Lower lobe of right lung (tissue), 2 donors: ENCODE measurements at regions not wholly inside any gene's neighbourhood (a gene's known extent, or its start where the extent isn't known, plus 50 kb on each side); places are given as distances from the start of the nearest gene placed in this dataset.

Experiments
- ATAC-seq, 2 donors: fragments of 200-7000 bp; cut with Tn5 transposase; one replicate each; pipeline ENCODE4 v1.9.1; 2020 to 2022; ENCODE audit warnings: mild to moderate bottlenecking in 2 of 2, moderate library complexity in 2 of 2
- DNase-seq: peaks from one replicate; pipeline ENCODE4 v3.0.0-alpha.2; 2020
- H3K27ac ChIP-seq: fragments of 200-600 bp; one replicate; pipeline ENCODE4 v1.8.0; 2022
- H3K27me3 ChIP-seq: fragments of 200-600 bp; one replicate; pipeline ENCODE4 v1.8.0; 2022; ENCODE audit warnings: low read depth
- H3K36me3 ChIP-seq: fragments of 200-600 bp; one replicate; pipeline ENCODE4 v1.8.0; 2022; ENCODE audit warnings: mild to moderate bottlenecking
- H3K4me1 ChIP-seq: fragments of 200-600 bp; one replicate; pipeline ENCODE4 v1.8.0; 2022
- H3K4me3 ChIP-seq: fragments of 200-600 bp; one replicate; pipeline ENCODE4 v1.8.0; 2022; ENCODE audit warnings: mild to moderate bottlenecking
- H3K9me3 ChIP-seq: fragments of 200-600 bp; one replicate; pipeline ENCODE4 v1.8.0; 2022
- intact Hi-C: fragments of 100-400 bp; cut with DNase I; formaldehyde crosslinking; loops from one replicate; pipeline ENCODE4 v1.11.0; 2022
- TF ChIP-seq, protein P1 (sequence below): fragments of 200-600 bp; IDR thresholded peaks from one replicate; pipeline ENCODE4 v1.8.0; 2022; ENCODE audit warnings: antibody characterized with exemption, mild to moderate bottlenecking
- donor health status: DM: no; HTN: yes; CAD: no; lungs with severe emphysema.

DNA sequence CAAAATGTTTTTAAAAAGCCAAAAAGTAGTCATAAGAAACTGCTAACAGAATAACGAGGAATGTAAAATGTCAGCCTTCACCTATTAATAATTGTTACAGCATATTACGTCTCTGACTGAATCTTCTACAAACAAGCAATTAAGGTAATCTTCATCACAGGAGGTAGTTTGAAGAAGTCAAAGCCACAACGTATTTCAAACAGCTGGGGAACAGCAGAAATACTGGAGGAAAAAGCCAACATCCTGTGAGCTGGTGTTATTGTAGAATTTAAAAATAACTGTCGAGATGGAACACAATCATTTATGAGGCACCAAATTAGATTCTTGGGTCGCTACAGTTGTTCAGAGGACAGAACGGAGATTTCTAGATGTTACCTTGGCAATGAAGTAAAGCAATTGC is 450.5 kb downstream of the AGTPBP1 start:
- TF ChIP-seq, protein P1, sequence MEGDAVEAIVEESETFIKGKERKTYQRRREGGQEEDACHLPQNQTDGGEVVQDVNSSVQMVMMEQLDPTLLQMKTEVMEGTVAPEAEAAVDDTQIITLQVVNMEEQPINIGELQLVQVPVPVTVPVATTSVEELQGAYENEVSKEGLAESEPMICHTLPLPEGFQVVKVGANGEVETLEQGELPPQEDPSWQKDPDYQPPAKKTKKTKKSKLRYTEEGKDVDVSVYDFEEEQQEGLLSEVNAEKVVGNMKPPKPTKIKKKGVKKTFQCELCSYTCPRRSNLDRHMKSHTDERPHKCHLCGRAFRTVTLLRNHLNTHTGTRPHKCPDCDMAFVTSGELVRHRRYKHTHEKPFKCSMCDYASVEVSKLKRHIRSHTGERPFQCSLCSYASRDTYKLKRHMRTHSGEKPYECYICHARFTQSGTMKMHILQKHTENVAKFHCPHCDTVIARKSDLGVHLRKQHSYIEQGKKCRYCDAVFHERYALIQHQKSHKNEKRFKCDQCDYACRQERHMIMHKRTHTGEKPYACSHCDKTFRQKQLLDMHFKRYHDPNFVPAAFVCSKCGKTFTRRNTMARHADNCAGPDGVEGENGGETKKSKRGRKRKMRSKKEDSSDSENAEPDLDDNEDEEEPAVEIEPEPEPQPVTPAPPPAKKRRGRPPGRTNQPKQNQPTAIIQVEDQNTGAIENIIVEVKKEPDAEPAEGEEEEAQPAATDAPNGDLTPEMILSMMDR, result no peak
- H3K4me3 ChIP-seq, result no peak overlapping the region
- H3K27me3 ChIP-seq, result no peaks in the 10 kb centered on the region
- no peak overlapping the region for H3K27ac ChIP-seq
- DNase-seq, result no peak
- no peaks in the 10 kb centered on the region for H3K4me1 ChIP-seq
- no peaks in the 10 kb centered on the region for H3K36me3 ChIP-seq
- intact Hi-C loops, result no loop called here
- ATAC-seq, result no peak
- H3K9me3 ChIP-seq, result no peaks in the 10 kb centered on the region

DNA sequence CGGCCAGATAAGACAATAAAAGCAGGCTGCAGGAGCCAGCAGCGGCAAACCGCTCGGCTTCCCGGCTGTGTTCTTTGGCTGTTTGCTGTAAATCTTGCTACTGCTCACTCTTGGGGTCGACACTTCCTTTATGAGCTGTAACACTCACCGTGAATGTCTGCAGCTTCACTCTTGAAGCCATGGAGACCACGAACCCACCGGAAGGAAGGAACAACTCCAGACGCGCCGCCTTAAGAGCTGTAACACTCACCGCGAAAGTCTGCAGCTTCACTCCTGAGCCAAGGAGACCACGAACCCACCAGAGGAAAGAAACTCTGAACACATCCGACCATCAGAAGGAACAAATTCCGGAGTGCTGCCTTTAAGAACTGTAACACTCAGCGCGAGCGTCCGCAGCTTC is 451.7 kb downstream of the AGTPBP1 start:
- no peak for ATAC-seq
- Histone ChIP-seq H3K36me3 (no peaks in the 10 kb centered on the region), H3K27ac (no peak overlapping the region), H3K9me3 (no peaks in the 10 kb centered on the region), H3K27me3 (no peaks in the 10 kb centered on the region), H3K4me3 (no peak overlapping the region), H3K4me1 (no peaks in the 10 kb centered on the region)
- TF ChIP-seq, protein P1, result no peak
- intact Hi-C loops, result no loop called here
- DNase-seq, result no peak

DNA sequence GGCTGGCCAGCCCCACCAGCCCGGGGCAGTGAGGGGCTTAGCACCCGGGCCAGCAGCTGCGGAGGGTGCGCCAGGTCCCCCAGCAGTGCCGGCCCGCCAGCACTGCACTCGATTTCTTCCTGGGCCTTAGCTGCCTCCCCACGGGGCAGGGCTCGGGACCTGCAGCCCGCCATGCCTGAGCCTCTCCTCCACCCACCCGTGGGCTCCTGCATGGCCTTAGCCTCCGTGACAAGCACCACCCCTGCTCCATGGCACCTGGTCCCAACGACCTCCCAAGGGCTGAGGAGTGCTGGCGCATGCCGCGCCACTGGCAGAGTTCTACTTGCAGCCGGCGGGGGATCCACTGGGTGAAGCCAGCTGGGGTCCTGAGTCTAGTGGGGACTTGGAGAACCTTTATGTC is 452.6 kb downstream of the AGTPBP1 start:
- Histone ChIP-seq H3K9me3 (no peaks in the 10 kb centered on the region), H3K27ac (no peak overlapping the region), H3K4me3 (no peak overlapping the region), H3K4me1 (no peaks in the 10 kb centered on the region), H3K36me3 (no peaks in the 10 kb centered on the region), H3K27me3 (no peaks in the 10 kb centered on the region)
- intact Hi-C loops, result no loop called here
- DNase-seq (no peak), ATAC-seq (no peak)
- TF ChIP-seq, protein P1, result no peak

DNA sequence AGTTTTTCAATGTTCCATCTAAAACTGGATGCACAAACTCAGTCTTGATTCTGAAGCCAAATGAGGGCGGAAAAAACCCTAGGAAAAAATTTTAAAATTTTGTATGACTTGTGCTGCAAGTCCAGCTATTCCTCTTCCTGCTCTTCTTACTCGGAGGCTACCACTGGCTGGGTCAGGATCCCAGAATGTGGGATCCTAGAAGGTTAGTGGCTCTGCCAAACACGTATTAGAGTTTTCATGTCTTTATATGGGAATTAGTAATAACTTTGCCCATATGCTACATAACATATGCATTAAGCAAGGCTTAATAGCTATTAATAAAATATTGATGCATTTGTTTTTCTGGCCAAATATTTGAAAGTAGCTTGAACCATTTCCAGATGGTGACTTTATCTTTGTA is 458.3 kb downstream of the AGTPBP1 start:
- Histone ChIP-seq H3K27ac (no peak overlapping the region), H3K4me3 (no peak overlapping the region), H3K27me3 (no peaks in the 10 kb centered on the region), H3K9me3 (no peaks in the 10 kb centered on the region), H3K36me3 (no peaks in the 10 kb centered on the region), H3K4me1 (no peaks in the 10 kb centered on the region)
- intact Hi-C loops, result no loop called here
- no peak for ATAC-seq
- TF ChIP-seq, protein P1, result no peak
- DNase-seq, result no peak

DNA sequence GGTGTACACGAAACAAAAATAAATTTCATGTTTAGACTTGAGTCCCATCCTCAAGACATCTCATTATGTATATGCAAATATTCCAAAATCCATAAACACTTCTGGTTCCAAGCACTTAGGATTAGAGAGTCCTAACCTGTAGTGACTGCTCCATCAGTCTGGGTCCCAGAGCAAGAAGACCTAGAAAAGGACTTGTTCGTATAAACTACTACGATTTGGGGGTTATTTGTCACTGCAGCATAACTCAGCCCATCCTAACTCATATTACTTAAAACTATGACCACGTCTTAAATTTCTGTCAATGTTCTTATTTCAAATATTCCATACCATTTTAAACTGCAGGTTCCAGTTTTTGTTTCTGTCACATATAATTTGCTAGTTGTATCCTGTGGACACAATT is 463.0 kb downstream of the AGTPBP1 start:
- intact Hi-C loops, result no loop called here
- TF ChIP-seq, protein P1, result no peak
- H3K27me3 ChIP-seq, result no peaks in the 10 kb centered on the region
- H3K9me3 ChIP-seq, result no peaks in the 10 kb centered on the region
- ATAC-seq, result no peak
- no peak overlapping the region for H3K4me3 ChIP-seq
- no peak overlapping the region for H3K27ac ChIP-seq
- DNase-seq, result no peak
- no peaks in the 10 kb centered on the region for H3K36me3 ChIP-seq
- peaks cover 9% of the 10 kb centered on the region for H3K4me1 ChIP-seq

DNA sequence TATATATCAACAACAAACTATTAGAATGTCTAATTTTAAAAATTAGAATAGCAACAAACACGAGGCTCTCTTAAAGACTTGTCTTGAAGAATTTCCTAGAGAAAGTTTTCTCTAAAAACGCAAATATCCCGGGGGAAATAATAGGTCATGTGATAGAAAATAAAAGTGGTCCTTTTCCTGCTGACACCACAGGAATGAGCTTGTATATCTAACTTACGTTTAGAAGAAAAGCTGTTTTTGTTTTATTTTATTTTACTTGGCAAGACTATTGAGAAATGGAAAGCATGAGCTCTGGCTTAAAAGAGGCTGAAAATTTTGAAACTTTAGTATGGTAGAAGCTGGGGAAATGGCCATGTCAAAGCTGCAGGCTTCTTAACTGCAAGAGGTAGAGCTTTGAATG is 465.0 kb downstream of the AGTPBP1 start:
- Histone ChIP-seq H3K9me3 (no peaks in the 10 kb centered on the region), H3K4me1 (peaks cover 9% of the 10 kb centered on the region), H3K27me3 (no peaks in the 10 kb centered on the region), H3K36me3 (no peaks in the 10 kb centered on the region), H3K27ac (no peak overlapping the region), H3K4me3 (no peak overlapping the region)
- ATAC-seq (no peak), DNase-seq (no peak)
- TF ChIP-seq, protein P1, result no peak
- intact Hi-C loops, result no loop called here
